ENCODE measurements at regions not wholly inside any gene's neighbourhood (a gene's known extent, or its start where the extent isn't known, plus 50 kb on each side); places are given as distances from the start of the nearest gene placed in this dataset.

- TF ChIP-seq CTCF (IDR thresholded peaks at IDR 0.05; ENCODE audit: insufficient read depth, low read length) (no peak), GABPA (IDR thresholded peaks at IDR 0.05; ENCODE audit: low read depth) (no peak), REST (IDR thresholded peaks at IDR 0.05; ENCODE audit: insufficient replicate concordance, low read depth) (no peak)
Measured at GRCh38 chr9:85199866-85200495, 530.5 kb downstream of the NTRK2 start.

Measured in HL-60 (cell line).